ENCODE measurements at regions not wholly inside any gene's neighbourhood (a gene's known extent, or its start where the extent isn't known, plus 50 kb on each side); places are given as distances from the start of the nearest gene placed in this dataset.

DNA sequence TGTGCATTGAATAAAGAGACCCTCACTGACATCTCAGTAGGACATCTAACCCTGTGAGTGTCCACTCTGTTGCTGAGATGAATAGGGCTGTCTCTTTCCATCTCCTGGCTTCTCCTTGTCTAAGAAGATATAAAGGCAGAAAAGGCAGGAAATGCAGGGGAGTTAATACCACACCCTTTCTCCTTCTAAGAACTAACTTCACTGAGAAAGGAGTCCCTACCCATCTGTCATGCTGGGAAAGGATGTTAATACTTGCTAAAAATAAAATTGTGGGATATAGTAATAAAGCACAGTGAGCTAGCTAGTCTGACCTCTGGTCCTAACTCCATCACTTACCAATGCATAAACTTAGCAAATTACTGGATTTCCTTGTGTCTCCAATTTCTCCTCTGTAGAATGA lies 213.9 kb upstream of the FIGN start:
- no peaks in the 10 kb centered on the region for H3K79me2 ChIP-seq (ENCODE audit: control insufficient read depth, insufficient read depth, low read length)
- H2AFZ ChIP-seq (ENCODE audit: low read depth, low read length) = no peak overlapping the region
- H3K4me1 ChIP-seq (ENCODE audit: control insufficient read depth, extremely low read depth, insufficient read depth, low read length) = no peaks in the 10 kb centered on the region
- no peaks in the 10 kb centered on the region for H3K27me3 ChIP-seq (ENCODE audit: control insufficient read depth in 2 of 2, insufficient read depth in 2 of 2, low read length in 2 of 2)
- no peaks in the 10 kb centered on the region for H3K9me1 ChIP-seq (replicated peaks; ENCODE audit: control insufficient read depth, extremely low read depth, insufficient read depth, low read length)
- H3K36me3 ChIP-seq (ENCODE audit: control insufficient read depth in 2 of 2, extremely low read depth in 1 of 2, insufficient read depth in 2 of 2, low read length in 2 of 2) = no peaks in the 10 kb centered on the region
- no peak overlapping the region for H3K4me3 ChIP-seq (replicated peaks in 1 of 3; ENCODE audit: insufficient read depth in 1 of 3, low read depth in 1 of 3, low read length in 3 of 3)
- CTCF ChIA-PET = no interaction called here
- no TSS peak for BruUV-seq (replicated peaks)
- no peak overlapping the region for H3K4me2 ChIP-seq (ENCODE audit: insufficient read depth, low read length)
- no peak for FAIRE-seq
- no peak for DNase-seq (ENCODE audit: low read depth, low spot score)
- H3K9ac ChIP-seq (replicated peaks; ENCODE audit: extremely low read depth, insufficient read depth, low read length) = no peak overlapping the region
- no peaks in the 10 kb centered on the region for H3K9me3 ChIP-seq (replicated peaks; ENCODE audit: control insufficient read depth, insufficient read depth, low read length)
- dilution Hi-C loops (cut with MboI; ENCODE audit: extremely low pct_ligation_motif_present, low sequenced_read_pairs) = no loop called here
- no peak for TF ChIP-seq POLR2A (IDR thresholded peaks at IDR 0.05; ENCODE audit: low read depth, low read length)
- TF ChIP-seq GATA2 (IDR thresholded peaks at IDR 0.05; ENCODE audit: insufficient read depth, insufficient read length, low read depth, low read length) = no peak
- TF ChIP-seq MYC (IDR thresholded peaks at IDR 0.05; ENCODE audit: low read depth, low read length) = no peak
- TF ChIP-seq FOS (IDR thresholded peaks at IDR 0.05; ENCODE audit: borderline replicate concordance, insufficient read depth, low read length) = no peak
- TF ChIP-seq, protein P1, sequence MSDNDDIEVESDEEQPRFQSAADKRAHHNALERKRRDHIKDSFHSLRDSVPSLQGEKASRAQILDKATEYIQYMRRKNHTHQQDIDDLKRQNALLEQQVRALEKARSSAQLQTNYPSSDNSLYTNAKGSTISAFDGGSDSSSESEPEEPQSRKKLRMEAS (IDR thresholded peaks at IDR 0.05; ENCODE audit: insufficient read depth, insufficient read length) = no peak
- TF ChIP-seq JUN (IDR thresholded peaks at IDR 0.05; ENCODE audit: borderline replicate concordance, insufficient read depth, insufficient read length, low read depth) = no peak
- TF ChIP-seq, protein P2, sequence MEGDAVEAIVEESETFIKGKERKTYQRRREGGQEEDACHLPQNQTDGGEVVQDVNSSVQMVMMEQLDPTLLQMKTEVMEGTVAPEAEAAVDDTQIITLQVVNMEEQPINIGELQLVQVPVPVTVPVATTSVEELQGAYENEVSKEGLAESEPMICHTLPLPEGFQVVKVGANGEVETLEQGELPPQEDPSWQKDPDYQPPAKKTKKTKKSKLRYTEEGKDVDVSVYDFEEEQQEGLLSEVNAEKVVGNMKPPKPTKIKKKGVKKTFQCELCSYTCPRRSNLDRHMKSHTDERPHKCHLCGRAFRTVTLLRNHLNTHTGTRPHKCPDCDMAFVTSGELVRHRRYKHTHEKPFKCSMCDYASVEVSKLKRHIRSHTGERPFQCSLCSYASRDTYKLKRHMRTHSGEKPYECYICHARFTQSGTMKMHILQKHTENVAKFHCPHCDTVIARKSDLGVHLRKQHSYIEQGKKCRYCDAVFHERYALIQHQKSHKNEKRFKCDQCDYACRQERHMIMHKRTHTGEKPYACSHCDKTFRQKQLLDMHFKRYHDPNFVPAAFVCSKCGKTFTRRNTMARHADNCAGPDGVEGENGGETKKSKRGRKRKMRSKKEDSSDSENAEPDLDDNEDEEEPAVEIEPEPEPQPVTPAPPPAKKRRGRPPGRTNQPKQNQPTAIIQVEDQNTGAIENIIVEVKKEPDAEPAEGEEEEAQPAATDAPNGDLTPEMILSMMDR (IDR thresholded peaks at IDR 0.05; ENCODE audit: extremely low read depth in 1 of 2, insufficient read depth in 1 of 2, low read depth in 1 of 2, low read length in 2 of 2) = no peak
- no peak for TF ChIP-seq EZH2 (IDR thresholded peaks at IDR 0.05; ENCODE audit: borderline replicate concordance, low read depth, low read length, severe bottlenecking)
- TF ChIP-seq POLR2AphosphoS5 (IDR thresholded peaks at IDR 0.05; ENCODE audit: insufficient read depth, low read depth, low read length) = no peak
- H3K27ac ChIP-seq (ENCODE audit: insufficient read depth, low read depth, low read length) = no peak overlapping the region
- H4K20me1 ChIP-seq (replicated peaks; ENCODE audit: control insufficient read depth, extremely low read depth, insufficient read depth, low read length) = no peaks in the 10 kb centered on the region
- intact Hi-C loops (cut with micrococcal nuclease) = no loop called here
- POLR2A ChIA-PET = no interaction called here

Measured in endothelial cell of umbilical vein (primary cell).